ENCODE measurements at regions not wholly inside any gene's neighbourhood (a gene's known extent, or its start where the extent isn't known, plus 50 kb on each side); places are given as distances from the start of the nearest gene placed in this dataset.
"Not testable (repeated sequence)": the region's sequence is repeated elsewhere in the genome, so short reads cannot be mapped to it uniquely, and the experiment has no call there.

DNA sequence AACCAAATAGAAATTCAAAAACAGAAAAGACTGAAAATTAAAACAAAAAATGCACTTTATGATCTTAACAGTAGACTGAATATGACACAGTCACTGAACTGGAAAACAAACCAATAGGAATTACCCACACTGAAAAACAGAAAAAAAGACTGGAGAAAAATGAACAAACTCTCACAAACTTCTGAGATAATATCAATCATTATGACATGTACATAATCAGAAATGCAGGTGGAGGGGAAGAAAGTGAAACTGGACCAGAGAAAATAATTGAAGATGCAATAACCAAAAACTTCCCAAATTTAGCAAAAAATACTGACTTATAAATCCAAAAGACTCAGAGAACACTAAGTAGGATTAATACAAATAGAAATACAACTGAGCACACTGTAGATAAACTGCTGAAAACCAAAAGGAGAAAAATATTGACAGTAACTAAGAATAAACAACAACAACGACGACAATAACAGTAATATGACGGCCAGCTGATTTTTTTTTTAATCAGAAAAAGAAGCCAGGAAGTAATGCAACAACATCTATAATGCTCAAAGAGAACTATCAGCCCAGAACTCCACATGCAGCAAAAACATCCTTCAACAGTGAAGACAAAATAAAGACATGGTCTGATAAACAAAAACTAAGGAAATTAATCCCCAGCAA is 108.1 kb downstream of the ZFAND4 start:
- H3K9me3 Mint-ChIP-seq = no peaks in the 10 kb centered on the region
- peaks cover 14% of the 10 kb centered on the region for H3K4me1 Mint-ChIP-seq
- no peaks in the 10 kb centered on the region for H3K27me3 Mint-ChIP-seq
- ATAC-seq (replicated peaks) = no peak
- H3K36me3 Mint-ChIP-seq (ENCODE audit: low read depth) = peaks cover 5% of the 10 kb centered on the region
- no peak overlapping the region for H3K4me3 Mint-ChIP-seq
- H3K27ac Mint-ChIP-seq = peak overlapping the region; percentile 13

- Mint-ChIP-seq H3K36me3 (ENCODE audit: low read depth) (peaks cover 5% of the 10 kb centered on the region), H3K4me1 (peaks cover 25% of the 10 kb centered on the region), H3K27ac (peak overlapping the region; percentile 35), H3K4me3 (peak overlapping the region; percentile 6), H3K9me3 (peaks cover 4% of the 10 kb centered on the region), H3K27me3 (no peaks in the 10 kb centered on the region)
- peak; percentile 77 for ATAC-seq (replicated peaks)
Observed at GRCh38 chr10:45561952-45562351, 110.6 kb downstream of the ZFAND4 start.

DNA sequence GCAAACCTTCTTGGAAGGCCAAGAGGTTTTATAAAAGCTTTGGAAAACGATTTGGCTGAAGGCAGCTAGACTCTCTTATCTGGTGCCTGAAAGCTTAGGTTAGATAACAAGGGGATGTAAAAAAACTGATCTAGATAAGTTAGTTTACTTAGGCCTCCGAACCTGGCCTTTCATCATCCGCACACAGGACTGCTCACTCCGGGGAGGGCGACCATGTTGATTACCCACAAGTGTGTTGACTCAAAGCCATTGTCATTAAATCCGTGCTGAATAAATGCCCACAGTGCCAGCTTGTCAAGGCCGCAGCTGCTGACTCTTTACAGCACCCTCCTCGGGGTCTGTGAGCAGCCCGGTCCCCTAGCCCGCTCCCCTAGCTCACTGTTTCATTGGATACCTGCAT is 112.3 kb downstream of the ZFAND4 start:
- peaks cover 5% of the 10 kb centered on the region for H3K36me3 Mint-ChIP-seq (ENCODE audit: low read depth)
- no peak overlapping the region for H3K27ac Mint-ChIP-seq
- H3K4me1 Mint-ChIP-seq = peaks cover 25% of the 10 kb centered on the region
- peaks cover 4% of the 10 kb centered on the region for H3K9me3 Mint-ChIP-seq
- no peak overlapping the region for H3K4me3 Mint-ChIP-seq
- H3K27me3 Mint-ChIP-seq = no peaks in the 10 kb centered on the region
- ATAC-seq (replicated peaks) = no peak

GRCh38 chr10:45558425-45558824 is 114.1 kb downstream of the ZFAND4 start:
- Mint-ChIP-seq H3K27ac (peak overlapping the region; percentile 63), H3K4me1 (peaks cover 22% of the 10 kb centered on the region), H3K4me3 (peak overlapping the region; percentile 58), H3K27me3 (no peaks in the 10 kb centered on the region), H3K9me3 (peaks cover 4% of the 10 kb centered on the region), H3K36me3 (ENCODE audit: low read depth) (peaks cover 5% of the 10 kb centered on the region)
- no peak for ATAC-seq (replicated peaks)

- Mint-ChIP-seq H3K27me3 (no peaks in the 10 kb centered on the region), H3K9me3 (peaks cover 4% of the 10 kb centered on the region)
Observed at GRCh38 chr10:45557275-45557905, 115.2 kb downstream of the ZFAND4 start.

DNA sequence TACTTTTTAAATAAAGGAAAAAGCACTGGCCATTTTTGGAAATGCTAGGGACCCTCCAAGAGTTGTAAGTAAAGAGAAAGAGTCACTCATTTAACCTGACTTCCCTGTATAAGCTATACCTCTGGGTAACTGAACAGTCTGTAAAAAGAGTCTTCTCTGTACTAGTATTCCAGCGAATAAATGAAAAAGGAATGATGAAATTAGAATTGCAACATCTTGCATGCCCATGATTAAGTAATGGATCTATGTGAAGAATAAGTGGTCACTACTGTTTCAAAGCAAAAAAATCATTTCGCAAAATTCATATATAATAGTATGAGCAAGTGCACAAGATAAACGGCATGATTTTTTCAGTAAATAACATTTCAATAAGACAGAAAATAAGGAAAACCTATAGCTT is 116.8 kb downstream of the ZFAND4 start:
- Mint-ChIP-seq H3K36me3 (ENCODE audit: low read depth) (peaks cover 5% of the 10 kb centered on the region), H3K4me3 (no peak overlapping the region), H3K9me3 (peaks cover 4% of the 10 kb centered on the region), H3K4me1 (peaks cover 19% of the 10 kb centered on the region), H3K27ac (no peak overlapping the region), H3K27me3 (no peaks in the 10 kb centered on the region)
- no peak for ATAC-seq (replicated peaks)

More at GRCh38 chr10:45557275-45557905, 115.2 kb downstream of the ZFAND4 start:
- peak overlapping the region; percentile 58 for H3K4me3 Mint-ChIP-seq
- peak; percentile 75 for ATAC-seq (replicated peaks)
- peaks cover 24% of the 10 kb centered on the region for H3K4me1 Mint-ChIP-seq
- peak overlapping the region; percentile 68 for H3K27ac Mint-ChIP-seq
- peaks cover 5% of the 10 kb centered on the region for H3K36me3 Mint-ChIP-seq (ENCODE audit: low read depth)

- H3K36me3 Mint-ChIP-seq (ENCODE audit: low read depth); H3K4me3 Mint-ChIP-seq; H3K27ac Mint-ChIP-seq; H3K27me3 Mint-ChIP-seq; ATAC-seq (replicated peaks); H3K9me3 Mint-ChIP-seq: not testable (repeated sequence)
- H3K4me1 Mint-ChIP-seq = peaks cover 19% of the 10 kb centered on the region
Observed at GRCh38 chr10:45555332-45555731, 117.2 kb downstream of the ZFAND4 start.

DNA sequence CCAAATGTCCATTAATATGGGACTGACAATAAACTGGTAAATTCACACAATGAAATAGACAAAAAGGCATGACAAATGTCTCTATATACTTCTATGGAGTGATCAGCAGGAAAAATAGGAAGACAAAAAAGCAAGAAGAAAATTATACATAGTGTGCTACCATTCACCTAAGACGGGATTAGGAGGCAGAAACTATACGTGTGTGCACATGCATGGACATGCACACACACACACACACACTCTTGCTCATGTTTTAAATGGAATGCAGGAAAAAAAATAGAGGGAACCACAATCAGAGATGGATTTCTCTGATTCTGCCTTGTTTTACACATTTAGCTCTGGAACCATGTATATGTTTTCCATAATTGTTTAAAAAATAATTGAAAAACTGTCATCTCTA is 119.0 kb downstream of the ZFAND4 start:
- no peak overlapping the region for H3K4me3 Mint-ChIP-seq
- no peak for ATAC-seq (replicated peaks)
- H3K36me3 Mint-ChIP-seq (ENCODE audit: low read depth) = peaks cover 4% of the 10 kb centered on the region
- no peaks in the 10 kb centered on the region for H3K27me3 Mint-ChIP-seq
- peaks cover 18% of the 10 kb centered on the region for H3K4me1 Mint-ChIP-seq
- H3K9me3 Mint-ChIP-seq = peaks cover 4% of the 10 kb centered on the region
- no peak overlapping the region for H3K27ac Mint-ChIP-seq

DNA sequence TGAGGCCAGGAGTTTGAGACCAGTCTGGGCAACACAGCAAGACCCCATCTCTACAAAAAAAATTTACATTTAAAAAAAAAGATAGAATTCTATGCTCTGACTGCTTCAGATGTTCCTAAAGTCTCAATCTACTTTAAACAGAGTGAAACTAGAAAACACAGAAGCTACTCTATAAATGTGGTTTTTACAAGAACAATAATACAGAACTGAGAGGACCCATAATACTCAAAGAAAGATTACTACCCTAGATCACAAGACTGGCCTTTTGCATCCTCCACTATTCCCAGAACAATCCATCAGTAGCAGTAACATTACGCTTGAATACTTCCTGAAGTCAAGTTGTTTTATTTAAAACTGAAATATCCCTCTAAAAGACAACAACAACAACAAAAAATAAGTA is 119.4 kb downstream of the ZFAND4 start:
- H3K36me3 Mint-ChIP-seq (ENCODE audit: low read depth) = peaks cover 9% of the 10 kb centered on the region
- no peak for ATAC-seq (replicated peaks)
- H3K9me3 Mint-ChIP-seq = peaks cover 4% of the 10 kb centered on the region
- peaks cover 16% of the 10 kb centered on the region for H3K4me1 Mint-ChIP-seq
- no peak overlapping the region for H3K27ac Mint-ChIP-seq
- H3K4me3 Mint-ChIP-seq = no peak overlapping the region
- no peaks in the 10 kb centered on the region for H3K27me3 Mint-ChIP-seq

- Mint-ChIP-seq H3K4me3 (no peak overlapping the region), H3K27me3 (no peaks in the 10 kb centered on the region), H3K9me3 (peaks cover 3% of the 10 kb centered on the region), H3K36me3 (ENCODE audit: low read depth) (peaks cover 10% of the 10 kb centered on the region), H3K4me1 (peaks cover 12% of the 10 kb centered on the region), H3K27ac (no peak overlapping the region)
- no peak for ATAC-seq (replicated peaks)
Observed at GRCh38 chr10:45552476-45552875, 120.1 kb downstream of the ZFAND4 start.

- Mint-ChIP-seq H3K27ac (peak overlapping the region; percentile 12), H3K9me3 (no peaks in the 10 kb centered on the region), H3K36me3 (ENCODE audit: low read depth) (peaks cover 10% of the 10 kb centered on the region), H3K4me3 (no peak overlapping the region), H3K27me3 (no peaks in the 10 kb centered on the region), H3K4me1 (peaks cover 8% of the 10 kb centered on the region)
- ATAC-seq (replicated peaks) = no peak
Observed at GRCh38 chr10:45550903-45551786, 121.4 kb downstream of the ZFAND4 start.

DNA sequence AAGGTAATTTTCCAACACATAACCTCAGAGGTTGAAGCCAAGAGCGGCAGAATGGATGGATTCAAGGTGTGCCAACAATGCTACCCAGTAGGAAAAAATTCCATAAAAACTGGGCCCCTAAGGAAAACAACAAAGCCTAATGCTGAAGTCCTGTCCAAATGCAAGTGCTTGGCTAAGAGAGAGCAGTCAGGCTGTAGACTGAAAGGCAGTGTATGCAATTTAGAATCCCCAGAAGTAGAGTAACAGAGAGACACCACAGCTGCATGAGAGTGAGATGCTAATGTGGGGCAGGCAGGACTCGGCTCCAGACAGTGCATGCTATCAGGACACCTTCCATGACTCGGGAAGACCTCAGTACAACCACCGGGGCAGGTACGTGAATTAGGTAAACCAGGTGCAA is 124.5 kb downstream of the ZFAND4 start:
- no peaks in the 10 kb centered on the region for H3K9me3 Mint-ChIP-seq
- H3K27me3 Mint-ChIP-seq = no peaks in the 10 kb centered on the region
- peaks cover 3% of the 10 kb centered on the region for H3K4me1 Mint-ChIP-seq
- peaks cover 10% of the 10 kb centered on the region for H3K36me3 Mint-ChIP-seq (ENCODE audit: low read depth)
- H3K27ac Mint-ChIP-seq = no peak overlapping the region
- H3K4me3 Mint-ChIP-seq = no peak overlapping the region
- no peak for ATAC-seq (replicated peaks)

DNA sequence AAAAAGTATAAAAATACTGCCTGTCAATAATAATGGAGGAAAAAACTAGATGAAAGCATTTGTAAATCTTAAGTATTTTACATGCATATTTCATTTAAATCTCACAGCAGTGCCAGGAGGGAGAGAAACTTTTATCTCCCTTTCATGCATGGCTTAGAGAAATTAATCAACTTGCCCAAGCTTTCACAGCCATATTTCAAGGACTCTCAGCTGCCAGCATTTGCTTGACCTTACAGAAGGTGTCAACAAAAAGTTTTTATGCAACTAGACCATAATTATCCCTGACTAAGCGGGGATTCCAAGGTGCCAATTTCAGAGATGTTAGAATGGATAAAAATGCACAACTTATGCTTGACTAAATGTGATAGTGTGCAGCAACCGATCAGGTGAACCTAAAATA is 125.4 kb downstream of the ZFAND4 start:
- H3K36me3 Mint-ChIP-seq (ENCODE audit: low read depth) = peaks cover 10% of the 10 kb centered on the region
- no peaks in the 10 kb centered on the region for H3K9me3 Mint-ChIP-seq
- no peak overlapping the region for H3K4me3 Mint-ChIP-seq
- no peak for ATAC-seq (replicated peaks)
- H3K4me1 Mint-ChIP-seq = peaks cover 3% of the 10 kb centered on the region
- no peaks in the 10 kb centered on the region for H3K27me3 Mint-ChIP-seq
- no peak overlapping the region for H3K27ac Mint-ChIP-seq

- peaks cover 10% of the 10 kb centered on the region for H3K36me3 Mint-ChIP-seq (ENCODE audit: low read depth)
- peaks cover 3% of the 10 kb centered on the region for H3K4me1 Mint-ChIP-seq
- ATAC-seq (replicated peaks) = no peak
- H3K27ac Mint-ChIP-seq = no peak overlapping the region
- H3K27me3 Mint-ChIP-seq = no peaks in the 10 kb centered on the region
- H3K4me3 Mint-ChIP-seq = no peak overlapping the region
- H3K9me3 Mint-ChIP-seq = no peaks in the 10 kb centered on the region
Observed at GRCh38 chr10:45545150-45545549, 127.4 kb downstream of the ZFAND4 start.

DNA sequence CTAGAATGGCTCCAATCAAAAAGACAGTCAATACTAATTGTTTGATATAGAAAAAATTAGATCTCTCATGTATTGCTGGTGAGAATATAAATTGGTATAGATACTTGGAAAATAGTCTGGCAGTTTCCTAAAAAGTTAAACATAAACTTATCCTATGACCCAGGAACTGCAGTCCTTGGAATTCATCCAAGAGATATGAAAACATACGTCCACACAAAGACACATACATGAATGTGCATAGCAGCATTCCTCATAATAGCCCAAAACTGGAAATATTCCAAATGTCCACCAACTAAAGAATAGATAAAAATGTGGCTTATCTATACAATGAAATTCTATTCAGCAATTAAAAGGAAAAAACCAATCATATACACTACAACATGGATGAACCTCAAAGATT is 128.4 kb downstream of the ZFAND4 start:
- Mint-ChIP-seq H3K27me3 (no peaks in the 10 kb centered on the region), H3K36me3 (ENCODE audit: low read depth) (peaks cover 6% of the 10 kb centered on the region), H3K4me3 (no peak overlapping the region), H3K27ac (no peak overlapping the region), H3K9me3 (no peaks in the 10 kb centered on the region), H3K4me1 (peaks cover 7% of the 10 kb centered on the region)
- no peak for ATAC-seq (replicated peaks)

Measured in activated T-helper 17 cell treated with anti-CD3 and anti-CD28 coated beads, Interleukin-2, amount 50 U/mL, for 72 hours (primary cell).